HepG2 (cell line): ENCODE measurements at regions not wholly inside any gene's neighbourhood (a gene's known extent, or its start where the extent isn't known, plus 50 kb on each side); places are given as distances from the start of the nearest gene placed in this dataset.
A peak's percentile ranks its signal among the peaks of the same experiment; 100 is the strongest.

Experiments
- ATAC-seq: fragments of 200-7000 bp; cut with Tn5 transposase; 3 replicates; pipeline ENCODE4 v1.9.1; 2020; ENCODE audit warnings: mild to moderate bottlenecking, moderate library complexity
- BruUV-seq: library from RNA; stranded (reverse); fragments of 400-500 nt; replicated peaks from 2 replicates; lab custom pipeline; 2021; lab: Mats Ljungman, UMichigan
- CTCF ChIA-PET: fragments of 300-600 bp; formaldehyde crosslinking; extraction: SDS; loops from one replicate; lab custom pipeline; 2021; ENCODE audit warnings: low total read pairs, inconsistent platforms, low intra/inter-chr PET ratio; lab: Yijun Ruan, JAX
- POLR2A ChIA-PET: fragments of 350-600 bp; sonication (Branson Sonifier 250); formaldehyde crosslinking; loops from one replicate; lab custom pipeline; 2020; ENCODE audit warnings: antibody characterized with exemption, inconsistent platforms; lab: Yijun Ruan, JAX
- DNase-seq: peaks from one replicate; pipeline ENCODE4 v3.0.0-alpha.2; 2015; ENCODE audit warnings: low spot score
- FAIRE-seq: peaks from 3 replicates; lab custom pipeline; 2011; peaks lifted over from hg19 to GRCh38; lab: Jason Lieb, UNC
- H2AFZ ChIP-seq: one replicate; pipeline ENCODE4 v1.6.1; 2011; ENCODE audit warnings: low read length, inconsistent platforms
- H3K27ac ChIP-seq: fragments of 300-600 bp; 3 replicates; pipeline ENCODE4 v1.8.0; 2011; ENCODE audit warnings: mixed run types, mild to moderate bottlenecking, mixed read lengths, low read length, inconsistent platforms; ENCODE audit not compliant: insufficient read depth; ENCODE audit errors: extremely low read length
- H3K27me3 ChIP-seq, 2 experiments: fragments of 200-600 bp in 1 of 2; 2 replicates in 1 of 2; 3 replicates in 1 of 2; pipeline versions ENCODE4 v1.6.0 to v1.8.0; 2011; ENCODE audit warnings: low read length in 2 of 2, mild to moderate bottlenecking in 2 of 2, moderate library complexity in 2 of 2, inconsistent platforms in 1 of 2; ENCODE audit not compliant: insufficient read depth in 2 of 2, control insufficient read depth in 1 of 2
- H3K36me3 ChIP-seq, 2 experiments: fragments of 200-600 bp in 1 of 2; replicated peaks in 1 of 2; 2 replicates in 1 of 2; 3 replicates in 1 of 2; pipeline versions ENCODE4 v1.5.1 to v1.8.0; 2011; ENCODE audit warnings: low read length in 2 of 2, inconsistent platforms in 1 of 2; ENCODE audit not compliant: insufficient read depth in 2 of 2, control insufficient read depth in 1 of 2
- H3K4me1 ChIP-seq: 2 replicates; pipeline ENCODE4 v1.5.1; 2012; ENCODE audit warnings: low read length, inconsistent platforms; ENCODE audit not compliant: insufficient read depth
- H3K4me2 ChIP-seq: 2 replicates; pipeline ENCODE4 v1.6.0; 2011; ENCODE audit warnings: low read depth, low read length, inconsistent platforms
- H3K4me3 ChIP-seq, 3 experiments: fragments of 200-600 bp in 1 of 3; sonication (generic), shearing (Covaris generic) in 1 of 3; replicated peaks in 1 of 3; 2 replicates each; pipeline ENCODE4 v1.5.1; 2011 to 2016; ENCODE audit warnings: low read length in 3 of 3, inconsistent platforms in 2 of 3, low read depth in 2 of 3, mild to moderate bottlenecking in 2 of 3, control low read depth in 1 of 3, mixed read lengths in 1 of 3; ENCODE audit not compliant: insufficient read depth in 1 of 3
- H3K79me2 ChIP-seq: one replicate; pipeline ENCODE4 v1.6.1; 2011; ENCODE audit warnings: low read length, inconsistent platforms; ENCODE audit not compliant: insufficient read depth
- H3K9ac ChIP-seq: 2 replicates; pipeline ENCODE4 v1.6.0; 2011; ENCODE audit warnings: mild to moderate bottlenecking, low read depth, low read length, inconsistent platforms; ENCODE audit not compliant: insufficient read depth
- H3K9me3 ChIP-seq: 2 replicates; pipeline ENCODE4 v1.5.1; 2012; ENCODE audit warnings: mild to moderate bottlenecking, low read length
- H4K20me1 ChIP-seq: 2 replicates; pipeline ENCODE4 v1.6.0; 2011; ENCODE audit warnings: inconsistent platforms, mild to moderate bottlenecking, low read length, moderate library complexity; ENCODE audit not compliant: insufficient read depth
- ARNTL ChIP-seq: sonication (generic); formaldehyde crosslinking; IDR thresholded peaks from 2 replicates; pipeline ENCODE4 v1.4.0; 2020; ENCODE audit warnings: mild to moderate bottlenecking, missing genetic modification reagents
- ATF1 ChIP-seq: IDR thresholded peaks from 2 replicates; pipeline ENCODE4 v1.6.1; 2016; ENCODE audit warnings: mild to moderate bottlenecking, control low read depth
- DZIP1 ChIP-seq: sonication (generic); formaldehyde crosslinking; IDR thresholded peaks from 2 replicates; pipeline ENCODE4 v1.5.0; 2020; ENCODE audit warnings: mild to moderate bottlenecking, missing genetic modification reagents
- JARID2 ChIP-seq: sonication (generic); formaldehyde crosslinking; IDR thresholded peaks from 2 replicates; pipeline ENCODE4 v1.8.1; 2023; ENCODE audit warnings: missing genetic modification reagents, inconsistent platforms; ENCODE audit not compliant: insufficient replicate concordance
- ZNF143 ChIP-seq: sonication (generic); formaldehyde crosslinking; IDR thresholded peaks from 2 replicates; pipeline ENCODE4 v1.4.0; 2020; ENCODE audit warnings: missing genetic modification reagents
- ZNF510 ChIP-seq: sonication (generic); formaldehyde crosslinking; IDR thresholded peaks from 2 replicates; pipeline ENCODE4 v1.4.0; 2020; ENCODE audit warnings: low read depth, mild to moderate bottlenecking, missing genetic modification reagents
- WGBS: methylation state at CpG from one replicate; pipeline ENCODE4 v1.1.6; 2017; ENCODE audit warnings: low lambda C conversion rate; 5-methylcytosine and 5-hydroxymethylcytosine counted together
- in situ Hi-C: cut with HindIII; loops from 2 replicates; pipeline ENCODE4 v1.10.0; 2017; ENCODE audit warnings: low pct_unique_long_range_greater_than_20kb; ENCODE audit not compliant: extremely low pct_ligation_motif_present
- intact Hi-C: fragments of 100-400 bp; cut with micrococcal nuclease; formaldehyde crosslinking; loops from one replicate; pipeline ENCODE4 v1.10.0; 2022; ENCODE audit not compliant: unreplicated experiment
- TF ChIP-seq, protein P1 (sequence below): fragments of 450-650 bp; IDR thresholded peaks from 2 replicates; pipeline ENCODE4 v1.6.1; 2016
- TF ChIP-seq, protein P2 (sequence below): IDR thresholded peaks from 2 replicates; pipeline ENCODE4 v1.6.1; 2016

DNA sequence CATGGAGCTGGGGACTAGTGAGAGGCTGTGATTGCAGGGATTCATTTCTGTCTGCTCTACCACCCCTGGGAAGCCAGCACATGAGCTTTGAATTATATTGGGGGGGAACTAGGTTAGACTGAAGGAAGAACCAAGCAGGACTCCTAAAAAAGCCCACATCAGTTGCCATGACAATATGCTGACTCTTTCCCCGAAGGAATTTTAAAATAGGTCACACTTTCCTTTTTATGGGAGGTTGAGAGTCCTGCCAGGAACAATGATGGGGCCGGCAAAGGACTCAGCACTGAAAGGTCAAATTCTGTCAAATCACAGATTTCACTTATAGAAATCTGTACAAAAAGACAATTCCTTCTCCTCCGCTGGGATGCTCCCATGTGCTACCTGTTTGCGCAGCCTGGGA lies 130.8 kb downstream of the ZNF621 start:
- ATAC-seq (no peak), FAIRE-seq (no peak), DNase-seq (no peak)
- no peaks in the 10 kb centered on the region for H4K20me1 ChIP-seq
- POLR2A ChIA-PET, result no interaction called here
- CTCF ChIA-PET, result no interaction called here
- 59% methylated on average over 4 of the region's 4 CpGs for WGBS
- in situ Hi-C loops, result no loop called here
- H3K27me3 ChIP-seq, result no peaks in the 10 kb centered on the region; a peak in 1 of 5 replicates
- no peaks in the 10 kb centered on the region for H3K9me3 ChIP-seq
- H3K27ac ChIP-seq, result no peak overlapping the region
- intact Hi-C loops, result no loop called here
- TF ChIP-seq, protein P1, sequence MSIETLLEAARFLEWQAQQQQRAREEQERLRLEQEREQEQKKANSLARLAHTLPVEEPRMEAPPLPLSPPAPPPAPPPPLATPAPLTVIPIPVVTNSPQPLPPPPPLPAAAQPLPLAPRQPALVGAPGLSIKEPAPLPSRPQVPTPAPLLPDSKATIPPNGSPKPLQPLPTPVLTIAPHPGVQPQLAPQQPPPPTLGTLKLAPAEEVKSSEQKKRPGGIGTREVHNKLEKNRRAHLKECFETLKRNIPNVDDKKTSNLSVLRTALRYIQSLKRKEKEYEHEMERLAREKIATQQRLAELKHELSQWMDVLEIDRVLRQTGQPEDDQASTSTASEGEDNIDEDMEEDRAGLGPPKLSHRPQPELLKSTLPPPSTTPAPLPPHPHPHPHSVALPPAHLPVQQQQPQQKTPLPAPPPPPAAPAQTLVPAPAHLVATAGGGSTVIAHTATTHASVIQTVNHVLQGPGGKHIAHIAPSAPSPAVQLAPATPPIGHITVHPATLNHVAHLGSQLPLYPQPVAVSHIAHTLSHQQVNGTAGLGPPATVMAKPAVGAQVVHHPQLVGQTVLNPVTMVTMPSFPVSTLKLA, result peak; percentile 88
- no peak for TF ChIP-seq ZNF510
- H3K9ac ChIP-seq, result no peak overlapping the region
- no peaks in the 10 kb centered on the region for H3K79me2 ChIP-seq
- no peak overlapping the region for H3K4me3 ChIP-seq
- no TSS peak for BruUV-seq
- no peaks in the 10 kb centered on the region for H3K36me3 ChIP-seq
- no peak overlapping the region for H2AFZ ChIP-seq
- H3K4me1 ChIP-seq, result no peaks in the 10 kb centered on the region
- H3K4me2 ChIP-seq, result no peak overlapping the region

GRCh38 chr3:40657623-40658022 lies 132.9 kb downstream of the ZNF621 start:
- no peak for FAIRE-seq
- Histone ChIP-seq H3K4me3 (no peak overlapping the region), H3K4me2 (no peak overlapping the region), H3K9ac (no peak overlapping the region), H3K4me1 (no peaks in the 10 kb centered on the region), H3K27ac (no peak overlapping the region), H3K27me3 (no peaks in the 10 kb centered on the region), H4K20me1 (no peaks in the 10 kb centered on the region), H3K36me3 (no peaks in the 10 kb centered on the region), H3K79me2 (no peaks in the 10 kb centered on the region), H3K9me3 (no peaks in the 10 kb centered on the region), H2AFZ (no peak overlapping the region)
- in situ Hi-C loops, result no loop called here
- POLR2A ChIA-PET, result no interaction called here
- TF ChIP-seq, protein P2, sequence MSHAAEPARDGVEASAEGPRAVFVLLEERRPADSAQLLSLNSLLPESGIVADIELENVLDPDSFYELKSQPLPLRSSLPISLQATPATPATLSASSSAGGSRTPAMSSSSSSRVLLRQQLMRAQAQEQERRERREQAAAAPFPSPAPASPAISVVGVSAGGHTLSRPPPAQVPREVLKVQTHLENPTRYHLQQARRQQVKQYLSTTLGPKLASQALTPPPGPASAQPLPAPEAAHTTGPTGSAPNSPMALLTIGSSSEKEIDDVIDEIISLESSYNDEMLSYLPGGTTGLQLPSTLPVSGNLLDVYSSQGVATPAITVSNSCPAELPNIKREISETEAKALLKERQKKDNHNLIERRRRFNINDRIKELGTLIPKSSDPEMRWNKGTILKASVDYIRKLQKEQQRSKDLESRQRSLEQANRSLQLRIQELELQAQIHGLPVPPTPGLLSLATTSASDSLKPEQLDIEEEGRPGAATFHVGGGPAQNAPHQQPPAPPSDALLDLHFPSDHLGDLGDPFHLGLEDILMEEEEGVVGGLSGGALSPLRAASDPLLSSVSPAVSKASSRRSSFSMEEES (CRISPR knock-in tag), result no peak
- TF ChIP-seq ATF1 (CRISPR knock-in tag) (no peak), DZIP1 (no peak), ARNTL (CRISPR knock-in tag) (no peak), ZNF143 (no peak), JARID2 (no peak)
- BruUV-seq, result no TSS peak
- intact Hi-C loops, result no loop called here
- CTCF ChIA-PET, result no interaction called here
- no peak for ATAC-seq
- 84% methylated on average over 3 of the region's 3 CpGs for WGBS
- DNase-seq, result no peak
